Activated CD4-positive, CD25-positive, alpha-beta regulatory T cell (primary cell): ENCODE measurements at regions not wholly inside any gene's neighbourhood (a gene's known extent, or its start where the extent isn't known, plus 50 kb on each side); places are given as distances from the start of the nearest gene placed in this dataset.

Experiments
- DNase-seq, 4 experiments: peaks; one replicate each; lab custom pipeline; 2025; lab: John Stamatoyannopoulos, UW

GRCh38 chr19:30307191-30307974, 64.8 kb upstream of the ZNF536 start:
- no peak for DNase-seq

GRCh38 chr19:30309176-30309575, 63.0 kb upstream of the ZNF536 start:
- DNase-seq: no peak

GRCh38 chr19:30309905-30310601, 62.1 kb upstream of the ZNF536 start:
- DNase-seq: no peak

- DNase-seq: no peak
Measured at GRCh38 chr19:30310602-30311263, 61.5 kb upstream of the ZNF536 start.

GRCh38 chr19:30311911-30312310, 60.3 kb upstream of the ZNF536 start:
- no peak for DNase-seq

- no peak for DNase-seq
Measured at GRCh38 chr19:30312582-30313352, 59.4 kb upstream of the ZNF536 start.

- no peak for DNase-seq
Measured at GRCh38 chr19:30313353-30313750, 58.8 kb upstream of the ZNF536 start.

GRCh38 chr19:30314056-30314804, 58.0 kb upstream of the ZNF536 start:
- DNase-seq: no peak

- no peak for DNase-seq
Measured at GRCh38 chr19:30314805-30315155, 57.4 kb upstream of the ZNF536 start.

- DNase-seq: no peak
Measured at GRCh38 chr19:30315159-30315558, 57.0 kb upstream of the ZNF536 start.

GRCh38 chr19:30316000-30316491, 56.1 kb upstream of the ZNF536 start:
- DNase-seq: no peak

- no peak for DNase-seq
Measured at GRCh38 chr19:30316560-30317106, 55.6 kb upstream of the ZNF536 start.

GRCh38 chr19:30317403-30317802, 54.8 kb upstream of the ZNF536 start:
- DNase-seq: no peak

GRCh38 chr19:30318261-30318660, 53.9 kb upstream of the ZNF536 start:
- no peak for DNase-seq

GRCh38 chr19:30318936-30319335, 53.2 kb upstream of the ZNF536 start:
- DNase-seq: no peak

GRCh38 chr19:30319411-30319810, 52.8 kb upstream of the ZNF536 start:
- DNase-seq: no peak

GRCh38 chr19:30319876-30320275, 52.3 kb upstream of the ZNF536 start:
- DNase-seq: no peak

GRCh38 chr19:30320466-30320865, 51.7 kb upstream of the ZNF536 start:
- DNase-seq: no peak

- no peak for DNase-seq
Measured at GRCh38 chr19:30320916-30321315, 51.3 kb upstream of the ZNF536 start.
